DND-41 (cell line): ENCODE measurements at regions not wholly inside any gene's neighbourhood (a gene's known extent, or its start where the extent isn't known, plus 50 kb on each side); places are given as distances from the start of the nearest gene placed in this dataset.

ENCODE experiments used
- ATAC-seq: fragments of 200-7000 bp; cut with Tn5 transposase; 3 replicates; pipeline ENCODE4 v1.9.1; 2021; ENCODE audit warnings: low read depth; ENCODE audit not compliant: insufficient read depth
- DNase-seq: peaks from one replicate; pipeline ENCODE4 v3.0.0-alpha.2; 2020
- H2AFZ ChIP-seq: 2 replicates; pipeline ENCODE4 v1.6.0; 2012; ENCODE audit warnings: low read depth, low read length
- H3K27ac ChIP-seq: 2 replicates; pipeline ENCODE4 v1.5.1; 2012; ENCODE audit warnings: low read length, inconsistent platforms
- H3K27me3 ChIP-seq: fragments of 200-600 bp; sonication (generic); 2 replicates; pipeline ENCODE4 v1.6.0; 2012; ENCODE audit warnings: low read length, mild to moderate bottlenecking, inconsistent platforms; ENCODE audit not compliant: insufficient read depth, poor library complexity
- H3K36me3 ChIP-seq: 2 replicates; pipeline ENCODE4 v1.5.1; 2012; ENCODE audit warnings: low read length, inconsistent platforms; ENCODE audit not compliant: insufficient read depth
- H3K4me1 ChIP-seq: 2 replicates; pipeline ENCODE4 v1.5.1; 2012; ENCODE audit warnings: mild to moderate bottlenecking, low read length; ENCODE audit not compliant: insufficient read depth
- H3K4me2 ChIP-seq: 2 replicates; pipeline ENCODE4 v1.6.0; 2012; ENCODE audit warnings: mild to moderate bottlenecking, moderate library complexity, low read length, inconsistent platforms; ENCODE audit not compliant: insufficient read depth
- H3K4me3 ChIP-seq, 2 experiments: fragments of 200-600 bp in 1 of 2; shearing (Covaris generic) in 1 of 2; 2 replicates each; pipeline ENCODE4 v1.5.1; 2012 to 2016; ENCODE audit warnings: inconsistent platforms in 2 of 2, low read length in 2 of 2, mild to moderate bottlenecking in 2 of 2, low read depth in 1 of 2, moderate library complexity in 1 of 2
- H3K79me2 ChIP-seq: 2 replicates; pipeline ENCODE4 v1.6.0; 2012; ENCODE audit warnings: low read length, inconsistent platforms; ENCODE audit not compliant: insufficient read depth
- H3K9ac ChIP-seq: 2 replicates; pipeline ENCODE4 v1.6.0; 2012; ENCODE audit warnings: low read depth, mild to moderate bottlenecking, inconsistent platforms, low read length, moderate library complexity
- H3K9me3 ChIP-seq: 2 replicates; pipeline ENCODE4 v1.5.1; 2012; ENCODE audit warnings: low read length, moderate library complexity, mild to moderate bottlenecking, inconsistent platforms; ENCODE audit not compliant: insufficient read depth, severe bottlenecking
- H4K20me1 ChIP-seq: 2 replicates; pipeline ENCODE4 v1.6.0; 2012; ENCODE audit warnings: low read length; ENCODE audit not compliant: insufficient read depth
- CTCF ChIP-seq: IDR thresholded peaks from 2 replicates; pipeline ENCODE4 v1.5.1; 2012; ENCODE audit warnings: borderline replicate concordance, low read length, moderate library complexity, mild to moderate bottlenecking; ENCODE audit not compliant: poor library complexity, severe bottlenecking; ENCODE audit errors: extremely low read depth
- EZH2 ChIP-seq: IDR thresholded peaks from 3 replicates; pipeline ENCODE4 v1.6.1; 2012; ENCODE audit warnings: borderline replicate concordance, low read depth, mild to moderate bottlenecking, moderate library complexity, low read length, inconsistent platforms; ENCODE audit not compliant: severe bottlenecking

GRCh38 chr5:17077440-17078233 lies 139.8 kb upstream of the BASP1 start:
- Histone ChIP-seq H2AFZ (no peak overlapping the region), H3K9ac (no peak overlapping the region), H4K20me1 (no peaks in the 10 kb centered on the region), H3K79me2 (no peaks in the 10 kb centered on the region), H3K27me3 (no peaks in the 10 kb centered on the region), H3K36me3 (no peaks in the 10 kb centered on the region), H3K4me3 (no peak overlapping the region), H3K9me3 (no peaks in the 10 kb centered on the region), H3K27ac (no peak overlapping the region), H3K4me2 (no peak overlapping the region), H3K4me1 (no peaks in the 10 kb centered on the region)
- TF ChIP-seq CTCF (no peak), EZH2 (no peak)
- no peak for ATAC-seq
- DNase-seq, result no peak

- no peak overlapping the region for H2AFZ ChIP-seq
Observed at GRCh38 chr5:17079562-17079961, 137.9 kb upstream of the BASP1 start.

GRCh38 chr5:17080361-17080760 lies 137.1 kb upstream of the BASP1 start:
- H3K4me2 ChIP-seq, result no peak overlapping the region
- DNase-seq (no peak), ATAC-seq (no peak)
- H3K27ac ChIP-seq, result no peak overlapping the region
- no peaks in the 10 kb centered on the region for H3K36me3 ChIP-seq
- no peak overlapping the region for H3K4me3 ChIP-seq
- no peaks in the 10 kb centered on the region for H3K79me2 ChIP-seq
- no peak overlapping the region for H3K9ac ChIP-seq
- H2AFZ ChIP-seq, result no peak overlapping the region
- no peak for TF ChIP-seq EZH2
- no peak for TF ChIP-seq CTCF
- H4K20me1 ChIP-seq, result no peaks in the 10 kb centered on the region
- H3K4me1 ChIP-seq, result no peaks in the 10 kb centered on the region
- H3K9me3 ChIP-seq, result no peaks in the 10 kb centered on the region
- no peaks in the 10 kb centered on the region for H3K27me3 ChIP-seq

More at GRCh38 chr5:17079562-17079961, 137.9 kb upstream of the BASP1 start:
- H3K4me2 ChIP-seq, result no peak overlapping the region
- H3K27me3 ChIP-seq, result no peaks in the 10 kb centered on the region
- H3K4me3 ChIP-seq, result no peak overlapping the region
- H3K79me2 ChIP-seq, result no peaks in the 10 kb centered on the region
- no peak for DNase-seq
- H3K9ac ChIP-seq, result no peak overlapping the region
- no peak overlapping the region for H3K27ac ChIP-seq
- H4K20me1 ChIP-seq, result no peaks in the 10 kb centered on the region
- ATAC-seq, result no peak
- H3K36me3 ChIP-seq, result no peaks in the 10 kb centered on the region
- no peaks in the 10 kb centered on the region for H3K4me1 ChIP-seq
- no peaks in the 10 kb centered on the region for H3K9me3 ChIP-seq
- no peak for TF ChIP-seq EZH2
- TF ChIP-seq CTCF, result no peak
